Esophagus squamous epithelium (tissue), 4 donors: ENCODE measurements at regions not wholly inside any gene's neighbourhood (a gene's known extent, or its start where the extent isn't known, plus 50 kb on each side); places are given as distances from the start of the nearest gene placed in this dataset.

Experiments used
- CTCF ChIP-seq, 6 experiments: fragments of 450-650 bp in 4 of 6; fragments of 200-600 bp in 2 of 6; sonication (generic) in 2 of 6; IDR thresholded peaks; one replicate each; pipeline ENCODE4 v1.5.1; 2016 to 2019; ENCODE audit warnings: antibody characterized with exemption in 6 of 6, mild to moderate bottlenecking in 4 of 6, moderate library complexity in 4 of 6
- POLR2A ChIP-seq, 4 donors: fragments of 450-650 bp; IDR thresholded peaks; one replicate each; pipeline ENCODE4 v1.6.1; 2017; ENCODE audit warnings: antibody characterized with exemption in 4 of 4, mild to moderate bottlenecking in 4 of 4, moderate library complexity in 3 of 4

DNA sequence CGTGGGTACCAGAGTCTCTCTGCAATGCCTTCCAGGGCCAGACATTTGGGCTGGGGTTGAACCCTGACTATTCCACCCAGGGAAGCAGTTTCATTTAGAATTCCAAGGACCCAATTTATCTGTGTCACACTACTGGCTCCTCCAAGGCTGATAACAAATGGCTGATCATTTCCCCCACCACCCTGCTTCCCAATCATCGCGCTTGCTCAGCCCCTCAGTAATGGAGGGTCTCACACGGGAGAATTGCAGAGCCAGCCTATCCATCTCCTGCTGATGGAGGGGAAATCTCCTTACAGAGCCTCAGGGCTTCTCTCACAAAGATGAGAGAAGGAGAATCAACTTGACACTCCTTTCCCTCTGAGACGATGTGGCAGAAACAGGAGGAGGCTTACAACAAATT is 78.4 kb upstream of the WSCD2 start:
- TF ChIP-seq POLR2A (IDR thresholded peaks at IDR 0.05) (no peak), CTCF (IDR thresholded peaks at IDR 0.05) (no peak)
